ENCODE measurements at regions not wholly inside any gene's neighbourhood (a gene's known extent, or its start where the extent isn't known, plus 50 kb on each side); places are given as distances from the start of the nearest gene placed in this dataset.

GRCh38 chr18:77833807-77834206 is 584.2 kb downstream of the GALR1 start:
- no peak for DNase-seq (ENCODE audit: low read depth in 2 of 2)

- no peak for DNase-seq (ENCODE audit: low read depth in 2 of 2)
Measured at GRCh38 chr18:77851802-77852201, 602.2 kb downstream of the GALR1 start.

- DNase-seq (ENCODE audit: low read depth in 2 of 2): no peak
Measured at GRCh38 chr18:77853859-77854258, 604.2 kb downstream of the GALR1 start.

GRCh38 chr18:77857678-77858655 is 608.3 kb downstream of the GALR1 start:
- DNase-seq (ENCODE audit: low read depth in 2 of 2): no peak

- DNase-seq (ENCODE audit: low read depth in 2 of 2): no peak
Measured at GRCh38 chr18:77859634-77860033, 610.0 kb downstream of the GALR1 start.

GRCh38 chr18:77862066-77862757 is 612.6 kb downstream of the GALR1 start:
- no peak for DNase-seq (ENCODE audit: low read depth in 2 of 2)

GRCh38 chr18:77865853-77866252 is 616.2 kb downstream of the GALR1 start:
- no peak for DNase-seq (ENCODE audit: low read depth in 2 of 2)

GRCh38 chr18:77866351-77866750 is 616.7 kb downstream of the GALR1 start:
- DNase-seq (ENCODE audit: low read depth in 2 of 2): no peak

- DNase-seq (ENCODE audit: low read depth in 2 of 2): no peak
Measured at GRCh38 chr18:77870199-77870598, 620.6 kb downstream of the GALR1 start.

GRCh38 chr18:77870894-77871293 is 621.2 kb downstream of the GALR1 start:
- DNase-seq (ENCODE audit: low read depth in 2 of 2): no peak

GRCh38 chr18:77872166-77872565 is 622.5 kb downstream of the GALR1 start:
- DNase-seq (ENCODE audit: low read depth in 2 of 2): no peak

GRCh38 chr18:77876319-77876865 is 626.7 kb downstream of the GALR1 start:
- no peak for DNase-seq (ENCODE audit: low read depth in 2 of 2)

GRCh38 chr18:77879829-77880228 is 630.2 kb downstream of the GALR1 start:
- DNase-seq (ENCODE audit: low read depth in 2 of 2): no peak

- no peak for DNase-seq (ENCODE audit: low read depth in 2 of 2)
Measured at GRCh38 chr18:77884454-77884853, 634.8 kb downstream of the GALR1 start.

GRCh38 chr18:77894060-77894459 is 644.4 kb downstream of the GALR1 start:
- no peak for DNase-seq (ENCODE audit: low read depth in 2 of 2)

GRCh38 chr18:77895250-77895649 is 645.6 kb downstream of the GALR1 start:
- DNase-seq (ENCODE audit: low read depth in 2 of 2): no peak

- DNase-seq (ENCODE audit: low read depth in 2 of 2): no peak
Measured at GRCh38 chr18:77896586-77897252, 647.1 kb downstream of the GALR1 start.

- no peak for DNase-seq (ENCODE audit: low read depth in 2 of 2)
Measured at GRCh38 chr18:77897606-77898005, 648.0 kb downstream of the GALR1 start.

- DNase-seq (ENCODE audit: low read depth in 2 of 2): peak; percentile 31 to 43
Measured at GRCh38 chr18:77899972-77900754, 650.5 kb downstream of the GALR1 start.

GRCh38 chr18:77905011-77905410 is 655.4 kb downstream of the GALR1 start:
- no peak for DNase-seq (ENCODE audit: low read depth in 2 of 2)

- DNase-seq (ENCODE audit: low read depth in 2 of 2): no peak
Measured at GRCh38 chr18:77905449-77906055, 655.9 kb downstream of the GALR1 start.

Measured in stimulated activated CD4-positive, alpha-beta T cell treated with anti-CD3 and anti-CD28 coated beads, Interleukin-12 subunit alpha, Interleukin-12 subunit beta, amount 100 ng/mL, for 24 hours (primary cell).